ENCODE measurements at regions not wholly inside any gene's neighbourhood (a gene's known extent, or its start where the extent isn't known, plus 50 kb on each side); places are given as distances from the start of the nearest gene placed in this dataset.

DNA sequence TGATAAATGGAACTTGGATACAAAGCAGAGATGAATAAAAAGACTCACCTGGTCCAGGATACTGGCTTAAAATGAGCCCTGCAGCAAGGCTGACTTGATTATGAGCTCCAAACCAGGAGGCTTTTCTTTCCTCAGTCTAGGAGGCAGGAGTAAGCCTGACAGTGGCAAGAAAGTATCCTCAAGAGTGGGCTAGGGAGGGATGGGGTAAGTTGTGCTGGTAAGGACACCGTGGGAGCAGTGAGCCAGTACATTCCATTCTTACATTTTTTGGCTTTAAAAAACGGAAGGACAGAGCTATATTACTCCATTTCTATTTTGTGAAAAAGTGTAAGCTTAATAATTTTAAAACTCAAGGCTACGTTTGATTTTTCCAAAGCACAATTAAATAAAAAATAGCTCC, 187.1 kb upstream of the DDI1 start:
- no peak for ATAC-seq
- no peak for DNase-seq (ENCODE audit: low read depth, low spot score)
- TF ChIP-seq TCF7L2 (IDR thresholded peaks at IDR 0.05; ENCODE audit: low read depth, low read length), result no peak
- TF ChIP-seq SIN3A (IDR thresholded peaks at IDR 0.05; ENCODE audit: borderline replicate concordance, insufficient read depth, low read depth, low read length), result no peak
- TF ChIP-seq, protein P1, sequence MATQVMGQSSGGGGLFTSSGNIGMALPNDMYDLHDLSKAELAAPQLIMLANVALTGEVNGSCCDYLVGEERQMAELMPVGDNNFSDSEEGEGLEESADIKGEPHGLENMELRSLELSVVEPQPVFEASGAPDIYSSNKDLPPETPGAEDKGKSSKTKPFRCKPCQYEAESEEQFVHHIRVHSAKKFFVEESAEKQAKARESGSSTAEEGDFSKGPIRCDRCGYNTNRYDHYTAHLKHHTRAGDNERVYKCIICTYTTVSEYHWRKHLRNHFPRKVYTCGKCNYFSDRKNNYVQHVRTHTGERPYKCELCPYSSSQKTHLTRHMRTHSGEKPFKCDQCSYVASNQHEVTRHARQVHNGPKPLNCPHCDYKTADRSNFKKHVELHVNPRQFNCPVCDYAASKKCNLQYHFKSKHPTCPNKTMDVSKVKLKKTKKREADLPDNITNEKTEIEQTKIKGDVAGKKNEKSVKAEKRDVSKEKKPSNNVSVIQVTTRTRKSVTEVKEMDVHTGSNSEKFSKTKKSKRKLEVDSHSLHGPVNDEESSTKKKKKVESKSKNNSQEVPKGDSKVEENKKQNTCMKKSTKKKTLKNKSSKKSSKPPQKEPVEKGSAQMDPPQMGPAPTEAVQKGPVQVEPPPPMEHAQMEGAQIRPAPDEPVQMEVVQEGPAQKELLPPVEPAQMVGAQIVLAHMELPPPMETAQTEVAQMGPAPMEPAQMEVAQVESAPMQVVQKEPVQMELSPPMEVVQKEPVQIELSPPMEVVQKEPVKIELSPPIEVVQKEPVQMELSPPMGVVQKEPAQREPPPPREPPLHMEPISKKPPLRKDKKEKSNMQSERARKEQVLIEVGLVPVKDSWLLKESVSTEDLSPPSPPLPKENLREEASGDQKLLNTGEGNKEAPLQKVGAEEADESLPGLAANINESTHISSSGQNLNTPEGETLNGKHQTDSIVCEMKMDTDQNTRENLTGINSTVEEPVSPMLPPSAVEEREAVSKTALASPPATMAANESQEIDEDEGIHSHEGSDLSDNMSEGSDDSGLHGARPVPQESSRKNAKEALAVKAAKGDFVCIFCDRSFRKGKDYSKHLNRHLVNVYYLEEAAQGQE (IDR thresholded peaks at IDR 0.05; ENCODE audit: insufficient read depth in 1 of 2, low read depth in 2 of 2, low read length in 1 of 2), result no peak
- TF ChIP-seq, protein P2, sequence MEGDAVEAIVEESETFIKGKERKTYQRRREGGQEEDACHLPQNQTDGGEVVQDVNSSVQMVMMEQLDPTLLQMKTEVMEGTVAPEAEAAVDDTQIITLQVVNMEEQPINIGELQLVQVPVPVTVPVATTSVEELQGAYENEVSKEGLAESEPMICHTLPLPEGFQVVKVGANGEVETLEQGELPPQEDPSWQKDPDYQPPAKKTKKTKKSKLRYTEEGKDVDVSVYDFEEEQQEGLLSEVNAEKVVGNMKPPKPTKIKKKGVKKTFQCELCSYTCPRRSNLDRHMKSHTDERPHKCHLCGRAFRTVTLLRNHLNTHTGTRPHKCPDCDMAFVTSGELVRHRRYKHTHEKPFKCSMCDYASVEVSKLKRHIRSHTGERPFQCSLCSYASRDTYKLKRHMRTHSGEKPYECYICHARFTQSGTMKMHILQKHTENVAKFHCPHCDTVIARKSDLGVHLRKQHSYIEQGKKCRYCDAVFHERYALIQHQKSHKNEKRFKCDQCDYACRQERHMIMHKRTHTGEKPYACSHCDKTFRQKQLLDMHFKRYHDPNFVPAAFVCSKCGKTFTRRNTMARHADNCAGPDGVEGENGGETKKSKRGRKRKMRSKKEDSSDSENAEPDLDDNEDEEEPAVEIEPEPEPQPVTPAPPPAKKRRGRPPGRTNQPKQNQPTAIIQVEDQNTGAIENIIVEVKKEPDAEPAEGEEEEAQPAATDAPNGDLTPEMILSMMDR (IDR thresholded peaks at IDR 0.05), result no peak
- TF ChIP-seq POLR2AphosphoS5 (IDR thresholded peaks at IDR 0.05; ENCODE audit: low read depth, low read length), result no peak
- H3K4me1 ChIP-seq (ENCODE audit: control insufficient read depth, insufficient read depth, low read length), result no peaks in the 10 kb centered on the region
- POLR2A ChIA-PET, result no interaction called here
- H3K27ac ChIP-seq (ENCODE audit: low read length), result no peak overlapping the region
- no TSS peak for BruUV-seq (replicated peaks)
- no peaks in the 10 kb centered on the region for H3K9me3 ChIP-seq (ENCODE audit: control insufficient read depth, insufficient read depth, low read depth, low read length)
- intact Hi-C loops (cut with micrococcal nuclease; ENCODE audit: unreplicated experiment), result no loop called here
- H3K36me3 ChIP-seq (ENCODE audit: control insufficient read depth, insufficient read depth, low read length), result no peaks in the 10 kb centered on the region
- H3K4me3 ChIP-seq (ENCODE audit: low read depth in 2 of 2, low read length in 2 of 2), result no peak overlapping the region
- in situ Hi-C loops (cut with HindIII; ENCODE audit: low pct_unique_long_range_greater_than_20kb, low sequenced_read_pairs), result no loop called here
- no peaks in the 10 kb centered on the region for H3K27me3 ChIP-seq (ENCODE audit: control insufficient read depth, insufficient read depth, low read length)
- CTCF ChIA-PET, result no interaction called here

DNA sequence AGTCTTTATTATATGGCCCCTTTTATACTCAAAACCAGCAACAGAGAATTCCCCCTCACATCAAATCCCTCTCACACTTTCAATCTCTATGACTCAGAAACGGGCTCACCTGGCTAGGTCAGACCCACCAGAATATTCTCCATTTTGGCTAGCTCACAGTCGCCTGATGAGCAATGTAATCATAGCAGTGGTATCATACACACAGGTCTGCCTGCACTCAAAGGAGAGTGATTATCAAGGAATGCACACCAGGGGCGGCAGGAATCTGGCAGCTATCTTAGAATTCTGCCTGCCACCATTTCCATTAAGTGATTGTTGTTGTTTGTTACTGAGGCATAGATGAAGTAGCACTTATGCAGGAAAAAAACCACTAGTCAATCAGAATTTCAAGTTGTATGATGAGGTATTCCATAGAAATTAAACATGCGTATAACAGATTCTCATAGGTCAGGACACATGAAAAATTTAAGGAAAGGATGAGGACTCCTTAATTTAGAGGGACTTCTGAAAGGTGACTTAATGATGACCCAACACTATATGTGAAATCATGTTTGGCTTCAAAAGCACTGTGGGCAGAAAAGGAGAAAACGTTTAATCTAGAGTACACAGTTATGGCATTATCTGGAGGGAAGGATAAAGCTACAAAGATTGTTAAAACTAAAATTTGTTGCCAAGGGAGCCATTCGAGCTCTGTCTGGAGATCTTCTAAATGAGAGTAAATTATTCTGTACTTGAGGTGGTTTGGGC, 185.8 kb upstream of the DDI1 start:
- ChIA-PET POLR2A (no interaction called here), CTCF (no interaction called here)
- H3K27ac ChIP-seq (ENCODE audit: low read length), result no peak overlapping the region
- no peak overlapping the region for H3K4me3 ChIP-seq (ENCODE audit: low read depth in 2 of 2, low read length in 2 of 2)
- DNase-seq (ENCODE audit: low read depth, low spot score) (no peak), ATAC-seq (no peak)
- H3K36me3 ChIP-seq (ENCODE audit: control insufficient read depth, insufficient read depth, low read length), result no peaks in the 10 kb centered on the region
- intact Hi-C loops (cut with micrococcal nuclease; ENCODE audit: unreplicated experiment) (no loop called here), in situ Hi-C loops (cut with HindIII; ENCODE audit: low pct_unique_long_range_greater_than_20kb, low sequenced_read_pairs) (no loop called here)
- H3K4me1 ChIP-seq (ENCODE audit: control insufficient read depth, insufficient read depth, low read length), result no peaks in the 10 kb centered on the region
- no TSS peak for BruUV-seq (replicated peaks)
- H3K9me3 ChIP-seq (ENCODE audit: control insufficient read depth, insufficient read depth, low read depth, low read length), result no peaks in the 10 kb centered on the region
- no peaks in the 10 kb centered on the region for H3K27me3 ChIP-seq (ENCODE audit: control insufficient read depth, insufficient read depth, low read length)
- TF ChIP-seq, protein P2 (IDR thresholded peaks at IDR 0.05), result no peak
